ENCODE measurements at regions not wholly inside any gene's neighbourhood (a gene's known extent, or its start where the extent isn't known, plus 50 kb on each side); places are given as distances from the start of the nearest gene placed in this dataset.

DNA sequence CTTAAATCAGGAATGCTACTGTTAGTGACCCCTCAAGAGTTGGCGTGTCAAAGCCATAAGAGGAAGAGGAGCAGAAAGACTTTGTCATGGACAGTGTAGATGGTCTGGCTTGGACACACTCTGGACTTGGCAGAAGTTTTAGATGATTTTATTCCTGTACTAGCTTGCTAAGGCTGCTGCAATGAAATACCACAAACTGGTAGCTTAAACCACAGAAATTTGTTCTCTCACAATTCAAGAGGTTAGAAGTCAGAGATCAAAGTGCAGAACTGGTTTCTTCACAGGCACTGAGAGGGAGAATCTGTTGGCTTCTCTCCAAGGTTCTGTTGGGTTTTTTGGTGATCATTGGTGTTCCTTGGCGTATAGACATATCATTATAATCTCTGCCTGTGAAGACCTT, 869.8 kb upstream of the B3GALT2 start:
- no peaks in the 10 kb centered on the region for H3K27me3 ChIP-seq (ENCODE audit: control insufficient read depth in 1 of 2, insufficient read depth in 2 of 2, low read length in 2 of 2)
- no peaks in the 10 kb centered on the region for H3K4me1 ChIP-seq (ENCODE audit: insufficient read depth, low read length)
- H3K36me3 ChIP-seq (ENCODE audit: insufficient read depth, low read length), result no peaks in the 10 kb centered on the region
- no peaks in the 10 kb centered on the region for H3K9me3 ChIP-seq (ENCODE audit: low read length)
- no peak overlapping the region for H3K27ac ChIP-seq (ENCODE audit: low read depth, low read length)
- H3K4me3 ChIP-seq (ENCODE audit: low read depth in 1 of 2, low read length in 2 of 2), result no peak overlapping the region
- no peak overlapping the region for H3K9ac ChIP-seq (ENCODE audit: low read length)

DNA sequence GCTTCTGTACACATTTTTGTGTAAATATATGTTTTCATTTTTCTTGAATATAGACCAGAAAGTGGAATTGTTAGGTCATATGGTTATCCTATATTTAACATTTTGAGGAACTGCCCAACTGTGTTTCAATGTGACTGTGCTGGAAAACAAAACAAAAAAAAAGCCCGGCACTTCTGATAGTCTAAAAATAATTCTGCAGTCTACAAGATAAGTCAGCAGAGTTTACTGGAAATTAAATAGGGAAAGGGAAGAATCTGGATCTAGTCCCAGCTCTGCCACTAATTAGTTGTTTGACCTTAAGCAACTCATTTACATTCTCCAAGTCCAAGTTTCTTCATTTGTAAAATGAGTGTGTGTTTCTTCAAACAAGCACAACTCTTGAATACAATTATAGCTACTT, 869.1 kb upstream of the B3GALT2 start:
- Histone ChIP-seq H3K27me3 (ENCODE audit: control insufficient read depth in 1 of 2, insufficient read depth in 2 of 2, low read length in 2 of 2) (no peaks in the 10 kb centered on the region), H3K4me1 (ENCODE audit: insufficient read depth, low read length) (no peaks in the 10 kb centered on the region), H3K4me3 (ENCODE audit: low read depth in 1 of 2, low read length in 2 of 2) (no peak overlapping the region), H3K9ac (ENCODE audit: low read length) (no peak overlapping the region), H3K9me3 (ENCODE audit: low read length) (no peaks in the 10 kb centered on the region), H3K36me3 (ENCODE audit: insufficient read depth, low read length) (no peaks in the 10 kb centered on the region), H3K27ac (ENCODE audit: low read depth, low read length) (no peak overlapping the region)

DNA sequence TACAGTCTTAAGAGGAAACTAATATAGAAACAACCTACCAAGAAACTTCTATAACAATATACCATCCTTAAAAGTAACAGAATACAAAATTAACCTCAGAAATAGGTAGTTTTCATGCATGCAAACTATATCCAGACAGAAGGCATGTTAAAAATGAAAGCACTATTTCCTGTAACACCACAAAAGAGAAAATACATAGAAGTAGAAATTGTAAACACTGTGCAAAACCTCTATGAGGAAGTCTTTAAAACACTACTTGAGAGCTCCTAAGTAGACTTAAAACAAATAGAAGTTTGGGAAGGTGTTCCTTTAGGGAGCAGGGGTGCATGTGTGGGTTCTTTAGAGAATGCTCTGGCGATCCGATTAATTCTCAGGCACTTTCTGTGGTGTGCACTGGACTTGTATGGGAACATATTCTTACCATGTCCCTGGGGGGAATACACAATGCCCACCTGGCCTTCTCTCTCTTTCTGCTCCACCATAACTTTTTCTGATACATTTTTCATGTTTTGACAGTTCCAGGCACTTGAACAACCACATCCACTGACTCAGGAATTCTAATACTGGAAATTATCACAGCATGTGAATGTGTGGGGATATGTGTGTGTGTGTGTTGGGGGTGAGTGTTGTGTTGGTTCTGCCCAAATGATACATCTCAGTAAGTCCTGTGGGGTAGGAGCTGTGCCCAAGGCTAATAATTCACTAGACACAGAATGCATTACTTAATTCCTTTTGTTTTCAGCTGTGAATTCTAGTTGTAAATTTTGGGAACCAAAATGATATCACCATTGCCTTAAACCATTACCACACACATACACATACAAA, 866.3 kb upstream of the B3GALT2 start:
- no peak overlapping the region for H3K27ac ChIP-seq (ENCODE audit: low read depth, low read length)
- H3K4me1 ChIP-seq (ENCODE audit: insufficient read depth, low read length), result no peaks in the 10 kb centered on the region

DNA sequence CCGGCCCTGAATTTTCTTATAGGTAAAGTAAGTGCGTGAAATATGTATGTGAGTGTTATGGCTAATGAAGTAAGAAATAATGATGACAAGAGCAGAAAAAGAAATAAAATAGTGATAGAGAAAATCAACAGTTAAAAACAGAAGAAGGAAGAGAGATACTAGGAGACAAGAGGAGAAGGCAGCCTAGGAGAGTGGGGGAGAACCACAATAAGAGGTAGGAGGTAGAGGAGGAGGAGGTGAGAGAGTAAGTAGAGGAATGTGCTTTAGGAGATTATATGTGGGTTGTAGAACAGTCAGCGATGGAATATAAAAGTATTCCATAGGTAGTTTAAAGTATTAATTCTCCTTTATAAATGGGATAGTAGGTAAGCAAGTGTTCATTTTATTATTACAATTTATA, 861.5 kb upstream of the B3GALT2 start:
- no peaks in the 10 kb centered on the region for H3K9me3 ChIP-seq (ENCODE audit: low read length)
- H3K36me3 ChIP-seq (ENCODE audit: insufficient read depth, low read length), result no peaks in the 10 kb centered on the region
- H3K27ac ChIP-seq (ENCODE audit: low read depth, low read length), result no peak overlapping the region
- no peak overlapping the region for H3K4me3 ChIP-seq (ENCODE audit: low read depth in 1 of 2, low read length in 2 of 2)
- H3K27me3 ChIP-seq (ENCODE audit: control insufficient read depth in 1 of 2, insufficient read depth in 2 of 2, low read length in 2 of 2), result no peaks in the 10 kb centered on the region
- H3K4me1 ChIP-seq (ENCODE audit: insufficient read depth, low read length), result no peaks in the 10 kb centered on the region
- H3K9ac ChIP-seq (ENCODE audit: low read length), result no peak overlapping the region

More for the DNA sequence above, 866.3 kb upstream of the B3GALT2 start:
- Histone ChIP-seq H3K27me3 (ENCODE audit: control insufficient read depth in 1 of 2, insufficient read depth in 2 of 2, low read length in 2 of 2) (no peaks in the 10 kb centered on the region), H3K9me3 (ENCODE audit: low read length) (no peaks in the 10 kb centered on the region), H3K4me3 (ENCODE audit: low read depth in 1 of 2, low read length in 2 of 2) (no peak overlapping the region), H3K9ac (ENCODE audit: low read length) (no peak overlapping the region), H3K36me3 (ENCODE audit: insufficient read depth, low read length) (no peaks in the 10 kb centered on the region)

DNA sequence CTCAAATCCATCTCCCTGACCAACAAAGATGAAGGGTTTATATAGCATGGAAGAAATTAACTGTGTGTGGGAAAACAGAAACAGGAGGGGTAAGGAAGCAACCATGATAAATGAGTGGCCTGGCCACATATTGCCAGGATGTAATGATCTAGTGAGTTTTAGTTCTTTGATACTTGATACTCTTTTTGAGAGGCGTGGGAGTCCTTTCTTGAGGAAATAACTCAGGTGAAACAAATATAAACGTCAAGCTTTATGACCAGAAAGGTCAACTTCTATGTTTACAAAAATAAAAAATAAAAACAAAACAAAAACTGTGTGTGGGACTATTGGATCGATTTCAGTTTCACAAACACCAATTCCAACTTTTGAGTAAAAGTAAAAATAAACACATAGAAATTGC, 860.8 kb upstream of the B3GALT2 start:
- Histone ChIP-seq H3K4me3 (ENCODE audit: low read depth in 1 of 2, low read length in 2 of 2) (no peak overlapping the region), H3K36me3 (ENCODE audit: insufficient read depth, low read length) (no peaks in the 10 kb centered on the region), H3K27ac (ENCODE audit: low read depth, low read length) (no peak overlapping the region), H3K27me3 (ENCODE audit: control insufficient read depth in 1 of 2, insufficient read depth in 2 of 2, low read length in 2 of 2) (no peaks in the 10 kb centered on the region), H3K9me3 (ENCODE audit: low read length) (no peaks in the 10 kb centered on the region), H3K4me1 (ENCODE audit: insufficient read depth, low read length) (no peaks in the 10 kb centered on the region), H3K9ac (ENCODE audit: low read length) (no peak overlapping the region)

DNA sequence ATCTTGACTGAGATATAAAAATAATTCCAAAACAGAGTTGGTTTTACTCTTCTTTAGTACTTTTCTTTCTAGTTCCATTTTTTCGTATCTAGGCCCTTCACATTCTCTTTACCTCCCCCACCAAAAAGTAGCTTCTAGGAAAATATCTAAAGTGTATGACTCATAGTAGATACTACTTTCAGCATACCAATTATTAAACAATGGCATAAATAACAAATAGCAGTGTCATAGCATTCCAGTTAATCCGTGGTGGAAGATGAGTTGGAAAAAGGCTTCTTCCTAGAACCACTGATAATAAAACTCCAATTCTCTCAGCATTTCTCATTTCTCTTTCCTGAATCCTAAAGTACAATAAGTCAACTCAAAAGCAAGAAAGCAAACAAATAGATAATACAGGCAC, 859.0 kb upstream of the B3GALT2 start:
- Histone ChIP-seq H3K4me1 (ENCODE audit: insufficient read depth, low read length) (no peaks in the 10 kb centered on the region), H3K36me3 (ENCODE audit: insufficient read depth, low read length) (no peaks in the 10 kb centered on the region), H3K4me3 (ENCODE audit: low read depth in 1 of 2, low read length in 2 of 2) (no peak overlapping the region), H3K27me3 (ENCODE audit: control insufficient read depth in 1 of 2, insufficient read depth in 2 of 2, low read length in 2 of 2) (no peaks in the 10 kb centered on the region), H3K27ac (ENCODE audit: low read depth, low read length) (no peak overlapping the region), H3K9me3 (ENCODE audit: low read length) (no peaks in the 10 kb centered on the region), H3K9ac (ENCODE audit: low read length) (no peak overlapping the region)

DNA sequence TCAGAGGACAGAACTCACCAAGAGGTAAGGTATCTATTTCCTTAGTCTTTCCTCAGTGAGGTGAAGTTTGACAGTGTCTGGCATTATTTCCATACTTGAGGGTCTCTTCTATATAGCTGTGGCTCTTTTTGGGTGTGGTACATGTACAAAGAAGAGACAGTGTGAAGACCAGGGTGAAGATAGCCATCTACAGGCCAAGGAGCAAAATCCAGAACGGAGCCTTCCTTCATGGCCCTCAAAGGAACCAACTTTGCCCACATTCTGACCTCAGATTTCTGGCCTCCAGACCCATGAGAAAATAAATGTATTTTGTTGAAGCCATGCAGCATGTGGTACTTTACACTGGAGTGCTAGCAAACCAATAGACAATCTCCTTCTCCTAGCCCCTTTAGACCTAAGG, 858.5 kb upstream of the B3GALT2 start:
- Histone ChIP-seq H3K4me1 (ENCODE audit: insufficient read depth, low read length) (no peaks in the 10 kb centered on the region), H3K27me3 (ENCODE audit: control insufficient read depth in 1 of 2, insufficient read depth in 2 of 2, low read length in 2 of 2) (no peaks in the 10 kb centered on the region), H3K9me3 (ENCODE audit: low read length) (no peaks in the 10 kb centered on the region), H3K4me3 (ENCODE audit: low read depth in 1 of 2, low read length in 2 of 2) (no peak overlapping the region), H3K27ac (ENCODE audit: low read depth, low read length) (no peak overlapping the region), H3K9ac (ENCODE audit: low read length) (no peak overlapping the region), H3K36me3 (ENCODE audit: insufficient read depth, low read length) (no peaks in the 10 kb centered on the region)

DNA sequence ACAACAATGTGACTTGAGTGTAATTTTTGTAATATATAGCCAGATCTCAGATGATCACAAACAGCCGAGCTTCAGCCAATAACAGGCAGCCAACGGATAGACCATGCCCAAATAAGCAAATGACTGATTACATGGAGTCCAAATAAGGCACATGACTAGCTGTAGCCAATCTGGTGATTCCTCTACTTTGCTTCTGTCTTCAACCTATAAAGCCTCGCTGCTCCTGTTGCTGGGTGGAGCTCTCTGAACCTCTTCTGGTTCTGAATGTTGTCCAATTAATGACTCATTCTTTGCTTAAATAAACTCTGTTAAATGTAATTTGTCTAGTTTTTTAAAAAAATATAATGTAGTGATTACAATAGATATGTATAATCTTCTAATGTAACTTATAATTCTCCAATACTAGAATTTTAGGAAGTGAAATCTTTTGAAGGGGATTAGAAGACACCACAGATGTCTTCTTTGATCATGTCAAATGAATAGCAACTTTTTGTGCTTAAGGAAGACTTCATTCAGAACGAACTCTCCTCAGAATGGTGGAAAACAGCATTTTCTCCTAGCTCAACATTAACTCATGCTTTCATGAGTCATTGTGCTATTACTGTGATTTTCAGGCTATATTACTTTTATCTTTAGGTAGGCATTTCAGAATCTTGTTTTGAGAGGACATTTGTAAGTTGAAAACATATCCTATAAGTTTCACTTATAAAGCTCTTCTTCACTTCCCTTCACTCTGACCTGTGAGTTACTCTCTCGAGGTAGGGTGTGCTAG, 857.8 kb upstream of the B3GALT2 start:
- H3K4me1 ChIP-seq (ENCODE audit: insufficient read depth, low read length), result no peaks in the 10 kb centered on the region

DNA sequence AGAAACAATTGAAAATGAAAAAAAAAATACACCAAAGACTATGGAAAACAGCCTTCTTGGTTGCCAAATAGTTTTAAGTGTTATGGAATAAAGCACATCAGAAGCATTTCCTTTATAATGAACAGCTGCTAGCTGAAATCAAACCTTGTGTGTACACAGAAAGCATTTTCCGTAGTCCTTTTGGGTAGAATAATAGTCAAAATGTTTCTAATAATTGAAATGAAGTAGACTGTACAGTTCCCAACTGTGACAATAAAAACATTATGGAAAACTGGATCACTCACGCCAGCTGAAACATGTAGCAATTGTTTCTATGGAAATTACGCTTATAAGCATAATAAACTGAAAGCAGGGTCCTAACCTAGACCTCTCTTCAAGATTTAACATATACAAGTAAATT, 856.3 kb upstream of the B3GALT2 start:
- no peaks in the 10 kb centered on the region for H3K4me1 ChIP-seq (ENCODE audit: insufficient read depth, low read length)
- H3K4me3 ChIP-seq (ENCODE audit: low read depth in 1 of 2, low read length in 2 of 2), result no peak overlapping the region
- no peak overlapping the region for H3K9ac ChIP-seq (ENCODE audit: low read length)
- H3K27ac ChIP-seq (ENCODE audit: low read depth, low read length), result no peak overlapping the region
- H3K9me3 ChIP-seq (ENCODE audit: low read length), result no peaks in the 10 kb centered on the region
- no peaks in the 10 kb centered on the region for H3K36me3 ChIP-seq (ENCODE audit: insufficient read depth, low read length)
- no peaks in the 10 kb centered on the region for H3K27me3 ChIP-seq (ENCODE audit: control insufficient read depth in 1 of 2, insufficient read depth in 2 of 2, low read length in 2 of 2)

More for the DNA sequence above, 857.8 kb upstream of the B3GALT2 start:
- Histone ChIP-seq H3K27me3 (ENCODE audit: control insufficient read depth in 1 of 2, insufficient read depth in 2 of 2, low read length in 2 of 2) (no peaks in the 10 kb centered on the region), H3K9ac (ENCODE audit: low read length) (no peak overlapping the region), H3K9me3 (ENCODE audit: low read length) (no peaks in the 10 kb centered on the region), H3K4me3 (ENCODE audit: low read depth in 1 of 2, low read length in 2 of 2) (no peak overlapping the region), H3K36me3 (ENCODE audit: insufficient read depth, low read length) (no peaks in the 10 kb centered on the region), H3K27ac (ENCODE audit: low read depth, low read length) (no peak overlapping the region)

DNA sequence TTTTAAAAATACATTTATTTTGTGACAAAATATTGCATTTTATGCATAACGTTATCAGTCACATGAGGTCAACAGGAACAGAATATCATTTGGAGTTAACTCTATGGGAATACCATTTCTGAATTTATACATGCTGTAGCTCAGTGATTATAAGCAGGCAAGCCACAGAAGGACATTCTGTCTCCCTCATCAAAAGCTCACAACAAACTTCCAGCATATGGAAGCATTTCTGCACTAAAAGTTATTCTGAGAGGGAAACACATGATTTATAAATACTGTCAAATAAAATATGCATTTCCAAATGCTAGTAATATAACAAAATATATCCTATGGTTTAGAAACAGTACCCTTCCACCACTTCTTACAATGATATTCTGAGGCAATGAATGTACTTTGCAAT, 854.1 kb upstream of the B3GALT2 start:
- Histone ChIP-seq H3K4me1 (ENCODE audit: insufficient read depth, low read length) (no peaks in the 10 kb centered on the region), H3K9ac (ENCODE audit: low read length) (no peak overlapping the region), H3K9me3 (ENCODE audit: low read length) (no peaks in the 10 kb centered on the region), H3K27me3 (ENCODE audit: control insufficient read depth in 1 of 2, insufficient read depth in 2 of 2, low read length in 2 of 2) (no peaks in the 10 kb centered on the region), H3K27ac (ENCODE audit: low read depth, low read length) (no peak overlapping the region), H3K36me3 (ENCODE audit: insufficient read depth, low read length) (no peaks in the 10 kb centered on the region), H3K4me3 (ENCODE audit: low read depth in 1 of 2, low read length in 2 of 2) (no peak overlapping the region)

DNA sequence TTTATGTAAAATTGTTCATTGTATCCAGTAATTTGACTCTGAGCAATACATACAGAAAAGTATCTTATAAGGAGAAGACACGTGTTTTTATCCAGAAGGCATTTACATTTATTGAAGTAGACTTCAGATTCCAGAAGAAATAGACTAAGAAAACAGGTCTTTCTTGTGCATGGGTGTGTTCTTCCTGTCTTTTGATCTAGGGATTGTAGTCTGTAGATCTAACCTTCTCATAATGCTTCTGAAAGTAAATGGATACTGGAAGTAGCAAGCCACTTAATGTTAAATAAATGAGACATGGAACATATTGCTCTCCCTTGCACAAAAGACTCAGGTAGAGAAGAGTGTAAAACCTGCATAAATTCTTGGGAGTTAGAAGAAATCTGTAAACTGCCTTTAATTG, 853.2 kb upstream of the B3GALT2 start:
- Histone ChIP-seq H3K36me3 (ENCODE audit: insufficient read depth, low read length) (no peaks in the 10 kb centered on the region), H3K27ac (ENCODE audit: low read depth, low read length) (no peak overlapping the region), H3K27me3 (ENCODE audit: control insufficient read depth in 1 of 2, insufficient read depth in 2 of 2, low read length in 2 of 2) (no peaks in the 10 kb centered on the region), H3K4me3 (ENCODE audit: low read depth in 1 of 2, low read length in 2 of 2) (no peak overlapping the region), H3K9me3 (ENCODE audit: low read length) (no peaks in the 10 kb centered on the region), H3K4me1 (ENCODE audit: insufficient read depth, low read length) (no peaks in the 10 kb centered on the region), H3K9ac (ENCODE audit: low read length) (no peak overlapping the region)

Measured in muscle layer of colon (tissue), 2 donors.